Activated T-helper 1 cell treated with anti-CD3 and anti-CD28 coated beads, Interleukin-12 subunit alpha, Interleukin-12 subunit beta, Interleukin-2, Interleukin-4 antibody, amounts not matched to agents 30 ng/mL and 10 ng/mL and 1 ng/mL, durations not matched to agents 14 hours and 24 hours and 36 hours (primary cell): ENCODE measurements at regions not wholly inside any gene's neighbourhood (a gene's known extent, or its start where the extent isn't known, plus 50 kb on each side); places are given as distances from the start of the nearest gene placed in this dataset.
"Not testable (repeated sequence)": the region's sequence is repeated elsewhere in the genome, so short reads cannot be mapped to it uniquely, and the experiment has no call there.

Experiments used
- DNase-seq: peaks from one replicate; pipeline ENCODE4 v3.0.0; 2021; ENCODE audit warnings: low spot score
- H3K27ac Mint-ChIP-seq: one replicate; pipeline ENCODE4 v1.8.0; 2021; ENCODE audit warnings: mild to moderate bottlenecking, mixed read lengths
- H3K27me3 Mint-ChIP-seq: one replicate; pipeline ENCODE4 v1.8.0; 2022; ENCODE audit warnings: mild to moderate bottlenecking, moderate library complexity, mixed read lengths; ENCODE audit not compliant: insufficient read depth
- H3K36me3 Mint-ChIP-seq: one replicate; pipeline ENCODE4 v1.8.0; 2021; ENCODE audit warnings: low read depth, mixed read lengths
- H3K4me1 Mint-ChIP-seq: one replicate; pipeline ENCODE4 v1.8.0; 2021; ENCODE audit warnings: low read depth, mixed read lengths
- H3K4me3 Mint-ChIP-seq: one replicate; pipeline ENCODE4 v1.8.0; 2021; ENCODE audit warnings: mild to moderate bottlenecking, moderate library complexity, mixed read lengths
- H3K9me3 Mint-ChIP-seq: one replicate; pipeline ENCODE4 v1.8.0; 2021; ENCODE audit warnings: mixed read lengths
- intact Hi-C: fragments of 100-400 bp; cut with micrococcal nuclease; formaldehyde crosslinking; loops from one replicate; pipeline ENCODE4 v1.15.1; 2024

DNA sequence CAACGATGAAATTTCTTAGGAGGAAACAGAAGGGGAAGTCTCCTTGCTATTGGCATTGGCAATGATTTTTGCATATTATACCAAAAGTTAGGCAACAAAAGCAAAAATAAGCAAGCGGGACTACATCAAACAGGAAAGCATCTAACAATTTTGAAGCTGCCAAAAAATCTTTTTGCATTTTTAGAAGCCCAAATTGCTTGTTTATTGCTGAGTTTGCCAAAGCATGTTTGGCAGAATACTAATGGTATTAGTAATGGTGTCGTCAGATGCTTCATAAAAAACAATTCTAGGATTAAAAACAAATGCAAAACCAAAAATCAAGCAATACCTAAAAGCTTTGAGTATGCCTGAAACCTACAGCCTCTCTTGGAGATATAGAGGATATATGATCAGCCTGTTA is 80.0 kb downstream of the GALR1 start:
- Mint-ChIP-seq H3K9me3 (no peaks in the 10 kb centered on the region), H3K4me3 (no peak overlapping the region), H3K27me3 (peaks cover 10% of the 10 kb centered on the region), H3K4me1 (no peaks in the 10 kb centered on the region), H3K36me3 (no peaks in the 10 kb centered on the region), H3K27ac (no peak overlapping the region)
- intact Hi-C loops = no loop called here
- DNase-seq = no peak

- intact Hi-C loops = no loop called here
- Mint-ChIP-seq H3K27me3 (peaks cover 8% of the 10 kb centered on the region), H3K36me3 (no peaks in the 10 kb centered on the region), H3K9me3 (no peaks in the 10 kb centered on the region), H3K4me1 (no peaks in the 10 kb centered on the region), H3K4me3 (no peak overlapping the region), H3K27ac (no peak overlapping the region)
- no peak for DNase-seq
These were observed 85.2 kb downstream of the GALR1 start for GRCh38 chr18:77334876-77335275.

- H3K36me3 Mint-ChIP-seq = no peaks in the 10 kb centered on the region
- no peaks in the 10 kb centered on the region for H3K4me1 Mint-ChIP-seq
- no peak overlapping the region for H3K4me3 Mint-ChIP-seq
- H3K9me3 Mint-ChIP-seq = no peaks in the 10 kb centered on the region
- H3K27ac Mint-ChIP-seq = no peak overlapping the region
- H3K27me3 Mint-ChIP-seq = no peaks in the 10 kb centered on the region
- intact Hi-C loops = no loop called here
- no peak for DNase-seq
These were observed 88.0 kb downstream of the GALR1 start for GRCh38 chr18:77337604-77338003.

GRCh38 chr18:77339093-77339492 is 89.4 kb downstream of the GALR1 start:
- no peak for DNase-seq
- no peaks in the 10 kb centered on the region for H3K36me3 Mint-ChIP-seq
- no peak overlapping the region for H3K27ac Mint-ChIP-seq
- H3K4me3 Mint-ChIP-seq = no peak overlapping the region
- H3K4me1 Mint-ChIP-seq = no peaks in the 10 kb centered on the region
- intact Hi-C loops = no loop called here
- H3K9me3 Mint-ChIP-seq = no peaks in the 10 kb centered on the region
- H3K27me3 Mint-ChIP-seq = no peaks in the 10 kb centered on the region

DNA sequence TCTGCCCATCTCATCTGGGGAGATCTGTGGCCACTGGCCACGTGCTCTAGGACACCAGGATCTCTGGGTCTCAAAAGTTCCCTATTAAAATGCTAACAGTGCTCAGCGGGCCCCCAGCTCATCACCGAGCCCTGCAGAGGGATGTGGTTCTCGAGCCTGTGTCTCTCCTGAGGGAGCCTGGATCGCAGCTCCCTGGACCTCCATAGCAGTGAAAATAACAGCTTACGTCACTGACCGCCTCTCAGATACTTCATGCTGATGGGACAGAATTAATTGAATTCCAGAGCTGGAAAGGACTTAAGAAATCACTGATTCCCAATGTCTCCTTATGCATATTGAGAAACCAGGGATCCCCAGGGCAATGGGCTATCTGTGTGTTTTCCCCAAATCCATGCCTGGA is 90.0 kb downstream of the GALR1 start:
- Mint-ChIP-seq H3K4me3 (no peak overlapping the region), H3K9me3 (no peaks in the 10 kb centered on the region), H3K4me1 (no peaks in the 10 kb centered on the region), H3K27me3 (no peaks in the 10 kb centered on the region), H3K27ac (no peak overlapping the region), H3K36me3 (no peaks in the 10 kb centered on the region)
- DNase-seq = no peak
- intact Hi-C loops = no loop called here

DNA sequence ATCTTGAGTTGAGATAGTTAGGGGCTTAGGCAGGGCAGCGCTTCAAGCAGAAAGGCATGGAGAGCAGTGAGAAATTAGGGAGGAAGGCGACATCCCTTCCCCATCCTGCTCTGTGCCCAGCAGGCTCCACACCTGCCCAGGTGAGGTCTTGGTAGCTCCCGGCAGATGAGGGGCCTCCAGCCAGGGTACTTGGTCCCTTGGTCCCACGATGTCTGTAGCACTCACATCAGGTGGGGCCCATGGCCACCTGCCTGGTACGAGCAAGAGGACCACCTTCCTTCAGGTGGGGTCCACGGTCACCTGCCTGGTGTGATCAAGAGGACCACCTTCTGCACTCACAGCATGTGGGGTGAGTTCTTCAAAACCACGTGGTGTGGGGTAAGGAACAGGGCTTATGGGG is 91.2 kb downstream of the GALR1 start:
- H3K27me3 Mint-ChIP-seq = no peaks in the 10 kb centered on the region
- H3K4me1 Mint-ChIP-seq = no peaks in the 10 kb centered on the region
- DNase-seq = no peak
- H3K9me3 Mint-ChIP-seq = no peaks in the 10 kb centered on the region
- no peak overlapping the region for H3K27ac Mint-ChIP-seq
- intact Hi-C loops = no loop called here
- no peaks in the 10 kb centered on the region for H3K36me3 Mint-ChIP-seq
- no peak overlapping the region for H3K4me3 Mint-ChIP-seq

DNA sequence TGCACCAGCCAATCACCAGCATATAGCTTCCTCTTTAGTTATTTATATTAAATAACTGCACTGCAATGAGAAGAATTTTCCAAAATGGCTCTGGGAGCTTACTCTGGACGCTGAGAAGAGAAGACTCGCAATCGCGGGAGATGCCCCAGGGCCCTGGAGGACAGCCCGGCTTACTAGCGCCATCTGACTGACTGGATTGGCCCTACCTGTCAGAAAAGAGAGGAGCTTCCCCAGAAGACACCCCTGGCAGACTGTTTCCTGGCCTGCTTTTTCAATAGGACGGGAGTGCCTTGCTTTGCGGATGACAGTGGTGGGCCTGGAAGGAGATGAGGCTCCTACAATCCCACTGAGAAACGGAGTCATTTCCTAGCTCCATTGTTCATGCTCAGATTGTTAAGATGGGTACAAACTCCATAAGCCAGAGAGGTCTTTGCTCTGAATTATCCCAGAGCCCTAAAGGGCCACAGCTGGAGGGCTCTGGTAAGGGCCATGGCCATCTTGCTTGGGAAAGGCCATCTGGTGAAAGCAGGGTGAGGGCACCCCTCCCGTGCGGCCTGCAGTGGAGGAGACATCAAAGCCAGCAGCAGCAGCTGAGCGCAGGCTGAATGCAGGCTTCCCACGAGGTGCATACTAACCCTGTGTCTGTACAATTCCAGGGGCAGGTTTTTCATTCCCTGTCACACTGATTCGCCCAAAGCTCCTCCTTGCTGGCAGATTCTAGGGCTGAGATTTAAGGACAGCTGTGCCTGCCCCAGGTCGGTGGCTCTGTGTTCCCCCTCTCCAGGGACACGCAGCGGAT is 92.1 kb downstream of the GALR1 start:
- H3K27ac Mint-ChIP-seq = no peak overlapping the region
- H3K4me3 Mint-ChIP-seq = no peak overlapping the region
- no peaks in the 10 kb centered on the region for H3K27me3 Mint-ChIP-seq
- DNase-seq = no peak
- no peaks in the 10 kb centered on the region for H3K4me1 Mint-ChIP-seq
- intact Hi-C loops = no loop called here
- H3K9me3 Mint-ChIP-seq = no peaks in the 10 kb centered on the region
- H3K36me3 Mint-ChIP-seq = no peaks in the 10 kb centered on the region

GRCh38 chr18:77342736-77343135 is 93.1 kb downstream of the GALR1 start:
- no peak for DNase-seq
- no peak overlapping the region for H3K4me3 Mint-ChIP-seq
- H3K9me3 Mint-ChIP-seq = no peaks in the 10 kb centered on the region
- intact Hi-C loops = no loop called here
- H3K36me3 Mint-ChIP-seq = no peaks in the 10 kb centered on the region
- no peaks in the 10 kb centered on the region for H3K4me1 Mint-ChIP-seq
- H3K27me3 Mint-ChIP-seq = no peaks in the 10 kb centered on the region
- no peak overlapping the region for H3K27ac Mint-ChIP-seq

DNA sequence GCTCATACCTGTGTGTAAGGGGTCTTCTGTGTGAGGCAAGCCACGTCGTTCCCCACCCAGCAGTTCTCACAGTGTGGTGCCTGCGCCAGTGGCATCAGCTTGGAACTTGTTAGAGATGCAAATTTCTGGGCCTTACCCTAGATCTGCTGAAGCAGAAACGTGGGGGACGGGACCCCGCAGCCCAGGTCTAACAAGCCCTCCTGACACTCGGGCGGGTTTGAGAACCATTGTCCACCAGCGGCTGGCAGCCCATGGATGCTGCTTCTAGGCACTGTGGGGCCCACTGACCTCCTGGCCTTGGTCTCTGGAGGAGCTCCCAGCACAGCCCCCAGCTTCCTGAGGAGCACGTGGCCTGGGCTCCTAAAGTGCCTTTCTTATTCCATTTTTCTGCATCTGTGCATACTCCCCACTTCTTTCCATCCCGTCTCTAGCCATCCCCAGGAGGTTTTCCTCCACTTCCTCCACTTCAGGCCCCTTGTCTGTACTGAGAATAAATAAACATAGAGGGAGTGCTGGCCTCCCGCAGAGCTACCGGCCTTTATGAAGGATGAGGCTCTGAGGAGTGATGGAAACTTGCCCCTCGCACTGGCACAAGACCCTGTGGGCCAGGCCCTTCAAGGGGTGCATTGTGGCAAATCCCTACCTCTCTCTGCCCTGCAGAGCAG is 94.3 kb downstream of the GALR1 start:
- Mint-ChIP-seq H3K4me1 (no peaks in the 10 kb centered on the region), H3K9me3 (no peaks in the 10 kb centered on the region), H3K27ac (no peak overlapping the region), H3K27me3 (no peaks in the 10 kb centered on the region), H3K36me3 (no peaks in the 10 kb centered on the region), H3K4me3 (no peak overlapping the region)
- no peak for DNase-seq
- intact Hi-C loops = no loop called here

- no peaks in the 10 kb centered on the region for H3K36me3 Mint-ChIP-seq
These were observed 95.3 kb downstream of the GALR1 start for GRCh38 chr18:77344786-77345500.

DNA sequence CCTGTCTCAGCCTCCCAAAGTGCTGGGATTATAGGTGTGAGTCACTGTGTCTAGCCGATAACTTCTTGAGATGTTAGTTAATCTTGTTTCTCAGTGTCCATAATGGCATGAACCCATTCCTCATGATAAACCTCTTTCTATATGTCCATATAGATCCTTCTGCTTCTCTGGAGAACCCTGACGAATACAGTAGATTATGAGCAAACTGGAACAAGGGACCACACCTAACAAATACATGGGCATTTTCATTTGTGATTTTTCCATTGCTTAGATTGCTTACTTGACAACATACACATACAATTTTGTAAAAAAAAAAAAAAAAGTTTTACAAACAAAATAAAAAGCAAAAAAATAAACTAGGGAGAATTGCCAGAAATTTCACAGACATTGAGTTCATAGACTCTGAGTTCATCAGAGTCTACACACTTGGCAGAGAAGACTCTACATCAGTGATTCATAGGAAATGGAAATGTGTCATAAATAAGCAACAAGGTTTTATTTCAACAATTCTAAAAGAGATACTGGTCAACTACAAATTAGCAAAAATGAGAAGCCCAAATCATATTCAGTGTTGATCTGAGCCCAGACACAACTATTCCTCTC is 96.7 kb downstream of the GALR1 start:
- intact Hi-C loops = no loop called here
- DNase-seq = no peak
- H3K27ac Mint-ChIP-seq = no peak overlapping the region
- H3K4me1 Mint-ChIP-seq = peaks cover 4% of the 10 kb centered on the region
- peaks cover 7% of the 10 kb centered on the region for H3K9me3 Mint-ChIP-seq
- no peaks in the 10 kb centered on the region for H3K36me3 Mint-ChIP-seq
- no peaks in the 10 kb centered on the region for H3K27me3 Mint-ChIP-seq
- no peak overlapping the region for H3K4me3 Mint-ChIP-seq

More at GRCh38 chr18:77344786-77345500, 95.3 kb downstream of the GALR1 start:
- H3K4me3 Mint-ChIP-seq = no peak overlapping the region
- no peaks in the 10 kb centered on the region for H3K9me3 Mint-ChIP-seq
- H3K27me3 Mint-ChIP-seq = no peaks in the 10 kb centered on the region
- intact Hi-C loops = no loop called here
- H3K4me1 Mint-ChIP-seq = no peaks in the 10 kb centered on the region
- H3K27ac Mint-ChIP-seq = no peak overlapping the region
- no peak for DNase-seq

DNA sequence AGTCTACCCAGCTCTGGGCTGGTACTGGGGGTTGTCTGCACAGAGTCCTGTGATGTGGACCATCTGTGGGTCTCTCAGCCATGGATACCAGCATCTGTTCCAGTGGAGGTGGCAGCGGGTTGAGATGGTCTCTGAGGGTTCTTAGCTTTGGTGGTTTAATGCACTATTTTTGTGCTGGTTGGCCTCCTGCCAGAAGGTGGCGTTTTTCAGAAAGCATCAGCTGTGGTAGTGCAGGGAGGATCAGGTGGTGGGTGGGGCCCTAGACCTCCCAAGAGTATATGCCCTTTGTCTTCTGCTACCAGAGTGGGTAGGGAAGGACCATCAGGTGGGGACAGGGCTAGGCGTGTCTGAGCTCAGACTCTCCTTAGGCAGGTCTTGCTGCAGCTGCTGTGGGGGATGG is 103.7 kb downstream of the GALR1 start:
- H3K27me3 Mint-ChIP-seq, intact Hi-C loops, H3K36me3 Mint-ChIP-seq, DNase-seq, H3K27ac Mint-ChIP-seq, H3K9me3 Mint-ChIP-seq, H3K4me3 Mint-ChIP-seq, H3K4me1 Mint-ChIP-seq: not testable (repeated sequence)
